Fibroblast of lung (primary cell): ENCODE measurements at regions not wholly inside any gene's neighbourhood (a gene's known extent, or its start where the extent isn't known, plus 50 kb on each side); places are given as distances from the start of the nearest gene placed in this dataset.

Experiments used
- DNase-seq, 2 donors: peaks; one replicate each; pipeline versions ENCODE4 v3.0.0 to v3.0.0-alpha.2; 2010; ENCODE audit warnings: low read depth in 2 of 2
- H2AFZ ChIP-seq: 2 replicates; pipeline ENCODE4 v1.5.1; 2012; ENCODE audit warnings: low read length, control low read depth, inconsistent platforms
- H3K27ac ChIP-seq: 2 replicates; pipeline ENCODE4 v1.5.1; 2011; ENCODE audit warnings: low read length, control low read depth; ENCODE audit not compliant: insufficient read depth
- H3K27me3 ChIP-seq: 2 replicates; pipeline ENCODE4 v1.5.1; 2011; ENCODE audit warnings: mild to moderate bottlenecking, low read length; ENCODE audit not compliant: control insufficient read depth, insufficient read depth
- H3K36me3 ChIP-seq: 2 replicates; pipeline ENCODE4 v1.5.1; 2011; ENCODE audit warnings: low read length; ENCODE audit not compliant: control insufficient read depth, insufficient read depth
- H3K4me1 ChIP-seq: 2 replicates; pipeline ENCODE4 v1.5.1; 2011; ENCODE audit warnings: low read length; ENCODE audit not compliant: control insufficient read depth, insufficient read depth; ENCODE audit errors: extremely low read depth
- H3K4me2 ChIP-seq: 2 replicates; pipeline ENCODE4 v1.5.1; 2011; ENCODE audit warnings: low read length, control low read depth; ENCODE audit not compliant: insufficient read depth; ENCODE audit errors: extremely low read depth
- H3K4me3 ChIP-seq, 4 experiments: fragments of 200-600 bp in 1 of 4; sonication (generic) in 1 of 4; replicated peaks in 1 of 4; 2 replicates each; pipeline ENCODE4 v1.5.1; 2011 to 2016; ENCODE audit warnings: low read length in 4 of 4, low read depth in 3 of 4, mild to moderate bottlenecking in 3 of 4, control low read depth in 2 of 4, inconsistent platforms in 1 of 4, mixed read lengths in 1 of 4; ENCODE audit not compliant: insufficient read depth in 1 of 4; ENCODE audit errors: control extremely low read depth in 1 of 4
- H3K79me2 ChIP-seq: 2 replicates; pipeline ENCODE4 v1.5.1; 2012; ENCODE audit warnings: mild to moderate bottlenecking, low read length, inconsistent platforms; ENCODE audit not compliant: control insufficient read depth, insufficient read depth
- H3K9ac ChIP-seq: 2 replicates; pipeline ENCODE4 v1.5.1; 2011; ENCODE audit warnings: mild to moderate bottlenecking, low read length, control low read depth; ENCODE audit not compliant: insufficient read depth
- H3K9me3 ChIP-seq: 2 replicates; pipeline ENCODE4 v1.5.1; 2012; ENCODE audit warnings: low read depth, low read length; ENCODE audit not compliant: control insufficient read depth, insufficient read depth
- H4K20me1 ChIP-seq: 2 replicates; pipeline ENCODE4 v1.5.1; 2011; ENCODE audit warnings: low read length; ENCODE audit not compliant: control insufficient read depth, insufficient read depth; ENCODE audit errors: extremely low read depth
- EZH2 ChIP-seq: IDR thresholded peaks from 2 replicates; pipeline ENCODE4 v1.5.1; 2012; ENCODE audit warnings: low read length, control low read depth, mild to moderate bottlenecking; ENCODE audit errors: missing control alignments
- TF ChIP-seq, protein P1 (sequence below), 2 donors: IDR thresholded peaks in 1 of 2; conservative IDR thresholded peaks in 1 of 2; 1 replicate in 1 of 2; 2 replicates in 1 of 2; pipeline ENCODE4 v1.5.1; 2011 to 2012; ENCODE audit warnings: low read length in 2 of 2, control low read depth in 1 of 2, inconsistent platforms in 1 of 2, low read depth in 1 of 2, mild to moderate bottlenecking in 1 of 2

DNA sequence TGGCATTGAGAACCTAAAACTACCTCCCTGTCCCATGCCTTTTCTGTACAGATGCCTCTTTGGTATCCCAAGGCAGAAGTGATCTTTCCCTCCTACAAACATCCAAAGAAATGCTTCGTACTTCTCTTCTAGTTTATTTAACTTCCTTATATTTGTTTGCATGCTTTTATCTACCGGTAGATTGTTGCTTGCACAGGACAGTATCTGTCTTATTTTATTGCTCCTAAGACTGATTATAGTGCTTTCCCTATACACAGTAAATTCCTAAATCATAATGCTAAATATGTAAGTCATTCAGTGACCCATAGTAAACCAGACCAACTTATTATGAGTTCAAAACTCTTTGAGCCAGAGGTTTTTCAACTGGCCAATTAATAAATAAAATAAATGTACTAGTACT, 156.9 kb downstream of the PRELID2 start:
- no peaks in the 10 kb centered on the region for H3K4me1 ChIP-seq
- H4K20me1 ChIP-seq = no peaks in the 10 kb centered on the region
- H3K79me2 ChIP-seq = no peaks in the 10 kb centered on the region
- H3K9ac ChIP-seq = no peak overlapping the region
- H3K36me3 ChIP-seq = no peaks in the 10 kb centered on the region
- no peak overlapping the region for H3K4me2 ChIP-seq
- no peak overlapping the region for H3K4me3 ChIP-seq
- DNase-seq = no peak
- no peak overlapping the region for H2AFZ ChIP-seq
- H3K27me3 ChIP-seq = no peaks in the 10 kb centered on the region
- H3K9me3 ChIP-seq = no peaks in the 10 kb centered on the region
- TF ChIP-seq EZH2 = no peak
- TF ChIP-seq, protein P1, sequence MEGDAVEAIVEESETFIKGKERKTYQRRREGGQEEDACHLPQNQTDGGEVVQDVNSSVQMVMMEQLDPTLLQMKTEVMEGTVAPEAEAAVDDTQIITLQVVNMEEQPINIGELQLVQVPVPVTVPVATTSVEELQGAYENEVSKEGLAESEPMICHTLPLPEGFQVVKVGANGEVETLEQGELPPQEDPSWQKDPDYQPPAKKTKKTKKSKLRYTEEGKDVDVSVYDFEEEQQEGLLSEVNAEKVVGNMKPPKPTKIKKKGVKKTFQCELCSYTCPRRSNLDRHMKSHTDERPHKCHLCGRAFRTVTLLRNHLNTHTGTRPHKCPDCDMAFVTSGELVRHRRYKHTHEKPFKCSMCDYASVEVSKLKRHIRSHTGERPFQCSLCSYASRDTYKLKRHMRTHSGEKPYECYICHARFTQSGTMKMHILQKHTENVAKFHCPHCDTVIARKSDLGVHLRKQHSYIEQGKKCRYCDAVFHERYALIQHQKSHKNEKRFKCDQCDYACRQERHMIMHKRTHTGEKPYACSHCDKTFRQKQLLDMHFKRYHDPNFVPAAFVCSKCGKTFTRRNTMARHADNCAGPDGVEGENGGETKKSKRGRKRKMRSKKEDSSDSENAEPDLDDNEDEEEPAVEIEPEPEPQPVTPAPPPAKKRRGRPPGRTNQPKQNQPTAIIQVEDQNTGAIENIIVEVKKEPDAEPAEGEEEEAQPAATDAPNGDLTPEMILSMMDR (conservative IDR thresholded peaks at IDR 0.05 in 1 of 2, IDR thresholded peaks at IDR 0.05 in 1 of 2; ENCODE audit: low read depth in 1 of 2, low read length in 2 of 2) = no peak
- H3K27ac ChIP-seq = no peak overlapping the region

DNA sequence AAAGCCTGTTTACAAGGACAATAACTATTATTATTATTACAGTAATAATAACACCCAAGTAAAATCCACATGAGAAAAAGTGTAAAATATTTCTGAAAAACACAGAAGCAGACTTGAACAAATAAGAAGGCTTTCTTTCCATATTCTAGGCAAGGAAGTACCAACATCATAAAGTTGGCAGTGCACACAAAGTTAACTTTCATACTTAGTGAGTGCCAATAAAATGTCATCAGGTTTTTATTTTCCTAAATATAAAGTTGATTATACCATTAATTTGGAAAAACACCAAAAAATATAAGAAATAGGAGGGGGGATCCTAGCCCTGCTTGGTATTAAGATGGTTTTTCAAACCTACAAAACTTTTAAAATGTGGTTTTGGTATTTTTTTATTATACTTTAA, 161.4 kb downstream of the PRELID2 start:
- Histone ChIP-seq H3K4me3 (no peak overlapping the region), H2AFZ (no peak overlapping the region), H4K20me1 (no peaks in the 10 kb centered on the region), H3K4me1 (no peaks in the 10 kb centered on the region), H3K9ac (no peak overlapping the region), H3K9me3 (no peaks in the 10 kb centered on the region), H3K79me2 (no peaks in the 10 kb centered on the region), H3K27me3 (no peaks in the 10 kb centered on the region), H3K27ac (no peak overlapping the region), H3K4me2 (no peak overlapping the region), H3K36me3 (no peaks in the 10 kb centered on the region)
- TF ChIP-seq EZH2 = no peak
- no peak for DNase-seq

DNA sequence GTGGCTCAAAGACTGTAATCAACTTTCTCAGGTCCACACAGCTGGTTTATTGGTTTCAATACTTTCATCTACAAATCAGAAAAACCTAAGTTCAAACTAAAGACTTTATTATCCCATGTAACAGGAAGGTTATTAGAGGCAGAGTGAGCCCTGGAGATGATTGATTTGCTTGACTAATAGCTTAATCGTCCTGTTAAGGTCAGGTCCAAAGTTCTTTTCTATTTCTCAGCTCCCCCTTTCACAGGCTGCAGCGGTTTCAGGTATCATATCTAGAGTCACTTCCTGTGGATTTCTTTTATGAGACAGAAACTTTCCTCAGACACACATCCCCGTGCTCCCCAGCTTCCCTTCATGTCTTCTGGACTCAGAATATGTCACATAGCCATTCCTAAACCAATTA, 166.4 kb downstream of the PRELID2 start:
- no peak for DNase-seq
- no peak overlapping the region for H3K27ac ChIP-seq
- TF ChIP-seq, protein P1 (conservative IDR thresholded peaks at IDR 0.05 in 1 of 2, IDR thresholded peaks at IDR 0.05 in 1 of 2; ENCODE audit: low read depth in 1 of 2, low read length in 2 of 2) = no peak
- no peak for TF ChIP-seq EZH2
- no peaks in the 10 kb centered on the region for H3K4me1 ChIP-seq
- H3K4me3 ChIP-seq = no peak overlapping the region
- H4K20me1 ChIP-seq = no peaks in the 10 kb centered on the region
- H3K27me3 ChIP-seq = no peaks in the 10 kb centered on the region
- H3K36me3 ChIP-seq = no peaks in the 10 kb centered on the region
- no peak overlapping the region for H2AFZ ChIP-seq
- no peak overlapping the region for H3K9ac ChIP-seq
- no peaks in the 10 kb centered on the region for H3K9me3 ChIP-seq
- no peak overlapping the region for H3K4me2 ChIP-seq
- no peaks in the 10 kb centered on the region for H3K79me2 ChIP-seq
